ENCODE measurements at regions not wholly inside any gene's neighbourhood (a gene's known extent, or its start where the extent isn't known, plus 50 kb on each side); places are given as distances from the start of the nearest gene placed in this dataset.

DNA sequence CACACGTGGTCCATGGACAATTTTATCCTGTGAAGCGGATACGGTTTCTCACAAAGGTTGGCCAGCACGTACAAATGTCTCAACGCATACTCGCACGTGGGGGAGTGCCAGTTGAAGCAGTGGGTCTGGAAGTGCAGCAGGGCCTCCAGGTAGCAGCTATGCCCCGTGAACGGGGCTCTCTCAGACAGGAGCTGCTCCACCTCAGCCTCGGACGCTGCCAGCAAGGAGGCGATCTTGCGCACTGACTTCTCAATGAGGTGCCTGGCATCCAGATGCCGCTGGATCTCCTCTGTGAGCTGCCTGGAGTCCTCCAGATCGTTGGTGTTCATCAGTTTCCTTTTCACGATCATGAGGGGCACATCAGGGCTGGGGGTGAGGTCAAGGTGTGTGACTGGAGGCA, 2272.0 kb downstream of the PCDH9 start:
- DNase-seq = no peak

GRCh38 chr13:64938660-64939059, 2291.5 kb downstream of the PCDH9 start:
- DNase-seq = no peak

- DNase-seq = no peak
Measured at GRCh38 chr13:64937302-64937701, 2292.8 kb downstream of the PCDH9 start.

- DNase-seq = no peak
Measured at GRCh38 chr13:64936879-64937278, 2293.3 kb downstream of the PCDH9 start.

- no peak for DNase-seq
Measured at GRCh38 chr13:64935441-64935840, 2294.7 kb downstream of the PCDH9 start.

- DNase-seq = no peak
Measured at GRCh38 chr13:64934569-64935362, 2295.4 kb downstream of the PCDH9 start.

GRCh38 chr13:64930636-64931035, 2299.5 kb downstream of the PCDH9 start:
- no peak for DNase-seq

GRCh38 chr13:64928696-64929499, 2301.2 kb downstream of the PCDH9 start:
- no peak for DNase-seq

- DNase-seq = no peak
Measured at GRCh38 chr13:64925727-64926126, 2304.4 kb downstream of the PCDH9 start.

- DNase-seq = no peak
Measured at GRCh38 chr13:64925284-64925683, 2304.9 kb downstream of the PCDH9 start.

- no peak for DNase-seq
Measured at GRCh38 chr13:64924401-64924800, 2305.7 kb downstream of the PCDH9 start.

DNA sequence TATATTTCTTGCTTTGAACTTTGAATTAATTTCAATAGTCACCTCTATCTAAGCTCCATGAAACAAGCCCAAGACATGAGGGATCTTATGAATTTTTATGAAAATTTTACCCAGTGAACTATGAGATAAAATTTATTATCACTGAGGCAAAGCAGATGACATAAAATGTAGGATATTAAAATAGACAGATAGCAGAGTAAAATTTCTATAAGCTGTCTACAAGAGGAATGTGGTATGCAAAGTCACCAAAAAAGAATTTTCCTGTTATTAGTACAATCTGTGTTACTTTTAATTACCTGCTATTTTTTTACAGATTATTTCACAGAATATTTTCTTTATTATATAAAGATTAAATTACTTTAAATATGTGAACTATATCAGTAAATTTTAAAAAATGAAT, 2312.6 kb downstream of the PCDH9 start:
- no peak for DNase-seq

- no peak for DNase-seq
Measured at GRCh38 chr13:64912141-64912540, 2318.0 kb downstream of the PCDH9 start.

DNA sequence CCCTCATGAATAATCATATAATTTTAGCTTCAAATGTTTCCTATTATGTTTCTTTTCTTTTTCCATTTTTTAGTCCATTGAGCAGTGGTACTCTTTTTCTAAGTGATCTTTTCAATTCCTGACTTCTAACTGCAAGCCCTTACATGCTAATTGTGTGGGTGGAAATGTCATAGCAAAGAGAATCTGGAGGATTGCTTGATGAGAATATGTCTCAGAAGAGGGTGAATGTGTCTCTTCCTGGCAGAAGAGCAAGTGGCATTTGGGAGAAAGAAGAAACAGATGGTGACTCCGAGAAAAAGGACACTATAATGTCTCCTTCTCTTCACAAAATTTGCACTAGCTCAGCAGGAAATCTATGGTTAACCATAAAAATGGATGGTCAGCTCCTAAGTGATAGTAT, 2320.0 kb downstream of the PCDH9 start:
- DNase-seq = no peak

- no peak for DNase-seq
Measured at GRCh38 chr13:64909184-64909583, 2321.0 kb downstream of the PCDH9 start.

GRCh38 chr13:64900039-64900438, 2330.1 kb downstream of the PCDH9 start:
- no peak for DNase-seq

DNA sequence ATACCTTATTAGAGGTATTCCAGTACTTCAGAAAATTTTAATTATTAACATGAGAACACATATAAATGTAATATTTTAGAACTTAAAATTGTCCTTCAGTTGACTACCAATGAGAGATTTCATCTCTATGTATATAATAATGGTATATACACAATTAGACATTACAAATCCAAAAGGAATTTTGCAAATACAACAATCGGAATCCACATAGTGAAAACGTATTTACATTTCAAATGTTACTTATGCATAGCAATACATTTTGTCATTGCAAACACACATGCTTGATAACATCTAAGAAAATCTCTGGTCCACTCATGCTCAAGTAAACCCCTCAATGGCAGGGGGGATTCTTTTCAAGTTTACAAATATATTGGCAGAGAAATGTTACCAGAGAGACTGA, 2345.2 kb downstream of the PCDH9 start:
- DNase-seq = no peak

DNA sequence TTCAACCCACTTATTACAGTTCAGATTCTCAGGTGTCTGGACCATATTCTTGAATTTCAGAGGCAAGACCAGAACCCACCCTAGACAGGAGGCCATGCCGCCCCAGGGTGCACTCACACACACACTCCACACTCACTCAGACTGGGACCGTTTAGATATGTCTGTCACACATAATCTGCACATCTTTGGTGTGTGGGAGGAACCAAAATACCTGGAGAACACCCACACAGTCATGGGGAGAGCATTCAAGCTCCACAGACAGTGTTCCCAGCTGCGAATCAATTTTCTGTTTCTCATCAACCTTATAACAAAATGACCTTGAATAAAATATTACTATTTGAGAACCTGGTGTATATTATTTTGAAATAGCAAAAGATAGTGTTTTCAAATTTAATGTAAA, 2353.0 kb downstream of the PCDH9 start:
- no peak for DNase-seq

- DNase-seq = no peak
Measured at GRCh38 chr13:64871742-64872141, 2358.4 kb downstream of the PCDH9 start.

DNA sequence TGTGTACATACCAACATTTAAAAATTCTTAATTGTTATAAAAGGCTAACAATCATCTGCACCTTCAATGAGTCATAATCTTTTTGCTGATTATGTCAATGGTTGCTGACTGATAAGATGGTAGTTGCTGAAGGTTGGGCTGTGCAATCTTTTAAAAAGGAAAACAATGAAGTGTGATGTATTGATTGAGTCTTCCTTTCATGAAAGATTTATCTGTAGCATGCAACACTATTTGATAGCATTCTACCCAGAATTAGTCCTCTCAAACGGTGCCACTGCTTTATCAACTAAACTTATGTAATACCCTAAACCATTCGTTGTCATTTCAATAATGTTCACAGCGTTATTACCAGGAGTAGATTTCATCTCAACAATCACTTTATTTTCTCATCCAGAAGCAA, 2360.6 kb downstream of the PCDH9 start:
- DNase-seq = no peak

GRCh38 chr13:64867856-64868255, 2362.3 kb downstream of the PCDH9 start:
- DNase-seq = no peak

- DNase-seq = no peak
Measured at GRCh38 chr13:64866331-64866730, 2363.8 kb downstream of the PCDH9 start.

DNA sequence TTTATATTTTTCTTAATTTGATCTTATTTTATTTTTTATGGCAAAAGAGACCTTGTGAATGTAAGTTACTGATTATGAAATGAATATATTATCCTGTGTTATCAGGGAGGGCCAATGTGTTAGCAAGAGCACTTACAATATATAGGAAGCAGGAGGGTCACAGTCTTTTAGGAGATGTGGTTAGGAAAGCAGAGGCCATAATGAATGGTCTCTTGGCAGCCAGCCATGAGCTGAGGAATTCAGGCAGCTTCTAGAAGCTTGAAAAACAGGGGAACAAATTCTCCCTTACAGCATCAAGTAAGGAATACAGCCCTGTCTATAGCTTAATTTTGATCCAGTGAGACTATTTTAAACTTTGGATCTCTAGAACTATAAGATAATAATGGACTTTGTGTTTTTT, 2374.6 kb downstream of the PCDH9 start:
- DNase-seq = no peak

GRCh38 chr13:64850017-64850416, 2380.1 kb downstream of the PCDH9 start:
- no peak for DNase-seq

Measured in 8988T (cell line).